ENCODE measurements at regions not wholly inside any gene's neighbourhood (a gene's known extent, or its start where the extent isn't known, plus 50 kb on each side); places are given as distances from the start of the nearest gene placed in this dataset.

GRCh38 chr21:35862969-35863368, 197.4 kb downstream of the SETD4 start:
- TF ChIP-seq GATA2 (IDR thresholded peaks at IDR 0.05; ENCODE audit: low read depth, low read length): no peak
- TF ChIP-seq GATA3 (IDR thresholded peaks at IDR 0.05; ENCODE audit: low read depth, low read length): no peak

Data from SH-SY5Y (cell line).